PC-9 (cell line): ENCODE measurements at regions not wholly inside any gene's neighbourhood (a gene's known extent, or its start where the extent isn't known, plus 50 kb on each side); places are given as distances from the start of the nearest gene placed in this dataset.

Experiments used
- BruUV-seq: library from RNA; stranded (reverse); fragments of 400-500 nt; replicated peaks from 2 replicates; lab custom pipeline; 2021; lab: Mats Ljungman, UMichigan
- CTCF ChIA-PET: fragments of 300-600 bp; sonication (Branson Sonifier 250); formaldehyde crosslinking; loops from one replicate; lab custom pipeline; 2022; ENCODE audit warnings: antibody characterized with exemption; lab: Charles Lee
- POLR2A ChIA-PET: fragments of 300-600 bp; sonication (Branson Sonifier 250); formaldehyde crosslinking; loops from one replicate; lab custom pipeline; 2022; ENCODE audit warnings: antibody characterized with exemption; ENCODE audit not compliant: unreplicated experiment; lab: Charles Lee
- DNase-seq, 2 experiments: peaks; one replicate each; pipeline versions ENCODE4 v3.0.0 to v3.0.0-alpha.2; 2015 to 2022; ENCODE audit warnings: mixed read lengths in 1 of 2
- H2AFZ ChIP-seq: fragments of 200-600 bp; sonication (generic); 2 replicates; pipeline ENCODE4 v1.8.1; 2017; ENCODE audit warnings: antibody characterized with exemption
- H3F3A ChIP-seq: fragments of 200-600 bp; sonication (generic); 2 replicates; pipeline ENCODE4 v1.8.1; 2017; ENCODE audit warnings: antibody characterized with exemption, mild to moderate bottlenecking, low read depth; ENCODE audit not compliant: insufficient read depth
- H3K27ac ChIP-seq: fragments of 200-600 bp; sonication (generic); 2 replicates; pipeline ENCODE4 v1.6.1; 2016; ENCODE audit warnings: mixed run types
- H3K27me3 ChIP-seq: fragments of 200-600 bp; sonication (generic); 2 replicates; pipeline ENCODE4 v1.6.1; 2016; ENCODE audit warnings: low read depth, mixed run types; ENCODE audit not compliant: insufficient read depth
- H3K36me3 ChIP-seq: fragments of 200-600 bp; sonication (generic); 2 replicates; pipeline ENCODE4 v1.6.1; 2016; ENCODE audit warnings: low read depth, mixed run types
- H3K4me1 ChIP-seq: fragments of 200-600 bp; sonication (generic); replicated peaks from 2 replicates; pipeline ENCODE4 v1.6.1; 2016; ENCODE audit warnings: mixed run types; ENCODE audit not compliant: insufficient read depth
- H3K4me2 ChIP-seq: fragments of 200-600 bp; sonication (generic); 2 replicates; pipeline ENCODE4 v1.6.1; 2017; ENCODE audit warnings: mixed run types
- H3K4me3 ChIP-seq: fragments of 200-600 bp; sonication (generic); 2 replicates; pipeline ENCODE4 v1.6.1; 2016; ENCODE audit warnings: mixed run types
- H3K79me2 ChIP-seq: fragments of 200-600 bp; sonication (generic); 2 replicates; pipeline ENCODE4 v1.6.1; 2017; ENCODE audit warnings: low read depth, mixed run types
- H3K9me2 ChIP-seq: fragments of 200-600 bp; sonication (generic); 2 replicates; pipeline ENCODE4 v1.8.1; 2017; ENCODE audit warnings: mild to moderate bottlenecking; ENCODE audit not compliant: insufficient read depth
- H3K9me3 ChIP-seq: fragments of 200-600 bp; sonication (generic); 2 replicates; pipeline ENCODE4 v1.8.1; 2016; ENCODE audit warnings: low read depth; ENCODE audit not compliant: insufficient read depth
- H4K20me1 ChIP-seq: fragments of 200-600 bp; sonication (generic); 2 replicates; pipeline ENCODE4 v1.8.1; 2017; ENCODE audit not compliant: insufficient read depth
- CTCF ChIP-seq: fragments of 200-600 bp; sonication (generic); conservative IDR thresholded peaks from 2 replicates; pipeline ENCODE4 v1.6.1; 2017; ENCODE audit warnings: mixed run types, antibody characterized with exemption, mild to moderate bottlenecking, moderate library complexity
- EZH2 ChIP-seq: fragments of 200-600 bp; sonication (generic); IDR thresholded peaks from 2 replicates; pipeline ENCODE4 v1.8.0; 2017; ENCODE audit warnings: antibody characterized with exemption, low read depth
- intact Hi-C: fragments of 100-400 bp; cut with micrococcal nuclease; formaldehyde crosslinking; loops from one replicate; pipeline ENCODE4 v1.10.0; 2022; ENCODE audit not compliant: unreplicated experiment

- Histone ChIP-seq H3K9me3 (no peaks in the 10 kb centered on the region), H3K4me2 (no peak overlapping the region), H3K9me2 (peaks cover 7% of the 10 kb centered on the region; the same call in 1 of the 2 replicates), H3K4me1 (no peaks in the 10 kb centered on the region), H3K79me2 (no peaks in the 10 kb centered on the region), H2AFZ (no peak overlapping the region), H3K27ac (no peak overlapping the region), H3K4me3 (no peak overlapping the region), H4K20me1 (no peaks in the 10 kb centered on the region), H3F3A (no peaks in the 10 kb centered on the region), H3K36me3 (no peaks in the 10 kb centered on the region), H3K27me3 (no peaks in the 10 kb centered on the region)
- CTCF ChIA-PET, result no interaction called here
- TF ChIP-seq EZH2 (no peak), CTCF (no peak; the same call in 1 of the 2 replicates)
- no TSS peak for BruUV-seq
- POLR2A ChIA-PET, result no interaction called here
- intact Hi-C loops, result no loop called here
- no peak for DNase-seq
Measured at GRCh38 chr5:52582313-52582712, 205.4 kb upstream of the ITGA1 start.

- Histone ChIP-seq H3K9me2 (peaks cover 6% of the 10 kb centered on the region; the same call in 1 of the 2 replicates), H3K4me3 (no peak overlapping the region), H3K36me3 (no peaks in the 10 kb centered on the region), H3K9me3 (no peaks in the 10 kb centered on the region), H3F3A (no peaks in the 10 kb centered on the region), H3K27ac (no peak overlapping the region), H4K20me1 (no peaks in the 10 kb centered on the region), H3K79me2 (no peaks in the 10 kb centered on the region), H3K4me1 (no peaks in the 10 kb centered on the region), H3K27me3 (no peaks in the 10 kb centered on the region), H3K4me2 (no peak overlapping the region), H2AFZ (no peak overlapping the region)
- DNase-seq, result no peak
- intact Hi-C loops, result no loop called here
- ChIA-PET POLR2A (no interaction called here), CTCF (no interaction called here)
- BruUV-seq, result no TSS peak
- TF ChIP-seq CTCF (no peak), EZH2 (no peak)
Measured at GRCh38 chr5:52587131-52587530, 200.6 kb upstream of the ITGA1 start.

- H2AFZ ChIP-seq, result no peak overlapping the region
- H3K9me3 ChIP-seq, result no peaks in the 10 kb centered on the region
- BruUV-seq, result no TSS peak
- TF ChIP-seq CTCF (no peak), EZH2 (no peak)
- no peak overlapping the region for H3K4me3 ChIP-seq
- H3K27ac ChIP-seq, result no peak overlapping the region
- no peaks in the 10 kb centered on the region for H3K4me1 ChIP-seq
- POLR2A ChIA-PET, result no interaction called here
- intact Hi-C loops, result no loop called here
- H3K79me2 ChIP-seq, result no peaks in the 10 kb centered on the region
- H3K27me3 ChIP-seq, result no peaks in the 10 kb centered on the region
- no peaks in the 10 kb centered on the region; the same call in 1 of the 2 replicates for H3K9me2 ChIP-seq
- no peak for DNase-seq
- H3F3A ChIP-seq, result no peaks in the 10 kb centered on the region
- H3K36me3 ChIP-seq, result no peaks in the 10 kb centered on the region
- H4K20me1 ChIP-seq, result no peaks in the 10 kb centered on the region
- CTCF ChIA-PET, result no interaction called here
- no peak overlapping the region for H3K4me2 ChIP-seq
Measured at GRCh38 chr5:52597625-52598024, 190.1 kb upstream of the ITGA1 start.
